ENCODE measurements at regions not wholly inside any gene's neighbourhood (a gene's known extent, or its start where the extent isn't known, plus 50 kb on each side); places are given as distances from the start of the nearest gene placed in this dataset.

DNA sequence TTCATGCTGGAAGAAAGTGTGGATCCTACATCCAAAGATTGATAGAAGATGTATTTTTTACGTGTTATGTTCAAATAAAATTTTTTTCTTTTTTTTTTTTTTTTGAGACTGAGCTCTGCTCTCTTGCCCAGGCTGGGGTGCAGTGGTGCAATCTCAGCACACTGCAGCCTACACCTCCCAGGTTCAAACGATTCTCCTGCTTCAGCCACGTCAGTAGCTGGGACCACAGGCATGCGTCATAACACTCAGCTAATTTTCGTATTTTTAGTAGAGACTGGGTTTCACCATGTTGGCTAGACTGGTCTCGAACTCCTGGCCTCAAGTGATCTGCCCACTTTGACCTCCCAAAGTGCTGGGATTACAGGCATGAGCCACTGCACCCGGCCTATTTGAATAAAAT is 65.7 kb downstream of the KLF12 start:
- Histone ChIP-seq H2AFZ (ENCODE audit: low read depth) (no peak overlapping the region), H3K36me3 (ENCODE audit: insufficient read depth) (no peaks in the 10 kb centered on the region), H3K4me2 (no peak overlapping the region), H3K27me3 (ENCODE audit: insufficient read depth, low read depth) (no peaks in the 10 kb centered on the region), H3K27ac (no peak overlapping the region), H3K4me3 (IDR thresholded peaks at IDR 0.05; ENCODE audit: insufficient read depth, low read depth, low read length) (no peak overlapping the region), H3K79me2 (ENCODE audit: insufficient read depth, low read depth) (no peaks in the 10 kb centered on the region), H3K9ac (no peak overlapping the region), H3K4me1 (ENCODE audit: low read depth, poor library complexity, severe bottlenecking) (no peaks in the 10 kb centered on the region), H4K20me1 (ENCODE audit: insufficient read depth) (no peaks in the 10 kb centered on the region)
- TF ChIP-seq, protein P1, sequence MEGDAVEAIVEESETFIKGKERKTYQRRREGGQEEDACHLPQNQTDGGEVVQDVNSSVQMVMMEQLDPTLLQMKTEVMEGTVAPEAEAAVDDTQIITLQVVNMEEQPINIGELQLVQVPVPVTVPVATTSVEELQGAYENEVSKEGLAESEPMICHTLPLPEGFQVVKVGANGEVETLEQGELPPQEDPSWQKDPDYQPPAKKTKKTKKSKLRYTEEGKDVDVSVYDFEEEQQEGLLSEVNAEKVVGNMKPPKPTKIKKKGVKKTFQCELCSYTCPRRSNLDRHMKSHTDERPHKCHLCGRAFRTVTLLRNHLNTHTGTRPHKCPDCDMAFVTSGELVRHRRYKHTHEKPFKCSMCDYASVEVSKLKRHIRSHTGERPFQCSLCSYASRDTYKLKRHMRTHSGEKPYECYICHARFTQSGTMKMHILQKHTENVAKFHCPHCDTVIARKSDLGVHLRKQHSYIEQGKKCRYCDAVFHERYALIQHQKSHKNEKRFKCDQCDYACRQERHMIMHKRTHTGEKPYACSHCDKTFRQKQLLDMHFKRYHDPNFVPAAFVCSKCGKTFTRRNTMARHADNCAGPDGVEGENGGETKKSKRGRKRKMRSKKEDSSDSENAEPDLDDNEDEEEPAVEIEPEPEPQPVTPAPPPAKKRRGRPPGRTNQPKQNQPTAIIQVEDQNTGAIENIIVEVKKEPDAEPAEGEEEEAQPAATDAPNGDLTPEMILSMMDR (conservative IDR thresholded peaks at IDR 0.05; ENCODE audit: low read depth, low read length) = no peak

DNA sequence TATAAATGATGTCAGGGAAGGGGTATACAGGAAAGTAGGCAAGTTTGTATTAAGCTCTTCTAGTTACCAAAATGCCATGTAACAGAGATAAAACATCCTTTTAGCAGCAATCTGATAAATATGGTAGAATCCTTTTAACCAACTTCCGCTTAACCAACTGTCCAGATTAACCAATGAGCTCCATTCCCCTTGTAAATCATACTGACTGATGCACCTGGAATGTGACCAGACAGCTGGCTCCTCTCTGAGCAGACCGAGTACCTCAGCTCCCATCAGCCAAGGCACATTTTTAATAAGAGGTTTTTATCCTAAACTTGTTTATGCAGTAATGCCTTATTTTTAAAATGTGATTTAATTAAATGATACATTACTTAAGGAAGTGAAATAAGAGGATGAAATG is 66.4 kb downstream of the KLF12 start:
- Histone ChIP-seq H3K9ac (no peak overlapping the region), H2AFZ (ENCODE audit: low read depth) (no peak overlapping the region), H3K4me2 (no peak overlapping the region), H3K4me1 (ENCODE audit: low read depth, poor library complexity, severe bottlenecking) (peaks cover 2% of the 10 kb centered on the region), H3K27ac (no peak overlapping the region), H3K79me2 (ENCODE audit: insufficient read depth, low read depth) (no peaks in the 10 kb centered on the region), H4K20me1 (ENCODE audit: insufficient read depth) (no peaks in the 10 kb centered on the region), H3K36me3 (ENCODE audit: insufficient read depth) (no peaks in the 10 kb centered on the region), H3K4me3 (IDR thresholded peaks at IDR 0.05; ENCODE audit: insufficient read depth, low read depth, low read length) (no peak overlapping the region), H3K27me3 (ENCODE audit: insufficient read depth, low read depth) (no peaks in the 10 kb centered on the region)
- TF ChIP-seq, protein P1 (conservative IDR thresholded peaks at IDR 0.05; ENCODE audit: low read depth, low read length) = no peak

DNA sequence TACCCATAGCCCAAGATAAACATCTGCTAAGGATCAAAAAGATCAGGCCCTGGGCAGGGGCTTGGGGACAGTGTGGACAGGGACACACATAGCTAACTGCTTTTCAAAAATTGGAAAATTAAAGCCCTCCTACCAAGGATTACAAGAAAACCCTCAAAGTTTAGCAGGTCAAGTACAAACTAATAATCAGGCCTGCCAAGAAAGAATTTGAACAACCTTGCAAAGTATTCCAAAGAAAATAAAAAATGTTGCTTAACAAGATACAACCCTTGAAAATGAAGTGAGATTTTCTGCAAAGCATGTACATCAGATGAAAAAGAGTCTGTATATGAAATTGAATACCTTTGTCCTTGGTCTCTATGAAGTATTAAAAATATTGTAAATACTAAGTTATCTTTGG is 67.3 kb downstream of the KLF12 start:
- no peak overlapping the region for H3K27ac ChIP-seq
- peaks cover 9% of the 10 kb centered on the region for H3K4me1 ChIP-seq (ENCODE audit: low read depth, poor library complexity, severe bottlenecking)
- H3K27me3 ChIP-seq (ENCODE audit: insufficient read depth, low read depth) = no peaks in the 10 kb centered on the region
- H3K79me2 ChIP-seq (ENCODE audit: insufficient read depth, low read depth) = no peaks in the 10 kb centered on the region
- no peak overlapping the region for H3K4me3 ChIP-seq (IDR thresholded peaks at IDR 0.05; ENCODE audit: insufficient read depth, low read depth, low read length)
- no peak overlapping the region for H3K4me2 ChIP-seq
- TF ChIP-seq, protein P1 (conservative IDR thresholded peaks at IDR 0.05; ENCODE audit: low read depth, low read length) = no peak
- H3K9ac ChIP-seq = no peak overlapping the region
- H3K36me3 ChIP-seq (ENCODE audit: insufficient read depth) = no peaks in the 10 kb centered on the region
- H2AFZ ChIP-seq (ENCODE audit: low read depth) = no peak overlapping the region
- H4K20me1 ChIP-seq (ENCODE audit: insufficient read depth) = no peaks in the 10 kb centered on the region

DNA sequence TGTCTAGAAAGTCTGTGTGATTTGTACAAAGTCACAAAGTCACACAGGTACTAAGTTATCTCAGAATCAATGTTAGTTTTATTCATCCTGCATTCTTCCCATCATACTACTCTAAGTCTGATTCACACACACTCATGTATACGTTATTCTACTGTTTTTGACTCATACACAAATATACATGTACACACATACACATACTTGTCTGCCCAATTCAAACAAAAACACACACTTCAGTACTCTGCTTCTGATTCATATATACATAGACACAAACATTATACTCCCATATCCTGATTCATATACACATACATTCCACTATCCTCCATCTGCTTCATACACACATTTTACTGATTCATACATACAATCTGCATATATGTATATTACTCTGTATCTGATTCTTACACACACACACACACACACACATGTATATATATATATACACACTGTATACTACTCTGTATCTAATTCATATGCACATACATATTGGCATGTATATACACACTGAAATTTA is 69.3 kb downstream of the KLF12 start:
- no peaks in the 10 kb centered on the region for H4K20me1 ChIP-seq (ENCODE audit: insufficient read depth)
- H3K36me3 ChIP-seq (ENCODE audit: insufficient read depth) = no peaks in the 10 kb centered on the region
- peaks cover 12% of the 10 kb centered on the region for H3K4me1 ChIP-seq (ENCODE audit: low read depth, poor library complexity, severe bottlenecking)
- H3K4me3 ChIP-seq (IDR thresholded peaks at IDR 0.05; ENCODE audit: insufficient read depth, low read depth, low read length) = no peak overlapping the region
- no peak overlapping the region for H3K4me2 ChIP-seq
- no peaks in the 10 kb centered on the region for H3K79me2 ChIP-seq (ENCODE audit: insufficient read depth, low read depth)
- H3K27me3 ChIP-seq (ENCODE audit: insufficient read depth, low read depth) = no peaks in the 10 kb centered on the region
- H2AFZ ChIP-seq (ENCODE audit: low read depth) = no peak overlapping the region
- TF ChIP-seq, protein P1 (conservative IDR thresholded peaks at IDR 0.05; ENCODE audit: low read depth, low read length) = no peak
- H3K27ac ChIP-seq = no peak overlapping the region
- no peak overlapping the region for H3K9ac ChIP-seq
